Pulmonary artery endothelial cell (primary cell): ENCODE measurements at regions not wholly inside any gene's neighbourhood (a gene's known extent, or its start where the extent isn't known, plus 50 kb on each side); places are given as distances from the start of the nearest gene placed in this dataset.
"Not testable (repeated sequence)": the region's sequence is repeated elsewhere in the genome, so short reads cannot be mapped to it uniquely, and the experiment has no call there.

ENCODE experiments used
- DNase-seq: peaks from one replicate; pipeline ENCODE4 v3.0.0-alpha.2; 2011; ENCODE audit warnings: low read depth, low spot score

GRCh38 chr6:4218619-4219317 is 83.4 kb upstream of the ECI2 start:
- not testable (repeated sequence) for DNase-seq

GRCh38 chr6:4212588-4212987 is 77.2 kb upstream of the ECI2 start:
- DNase-seq = no peak

- DNase-seq = peak; percentile 17
Observed at GRCh38 chr6:4210629-4211419, 75.4 kb upstream of the ECI2 start.

- DNase-seq = no peak
Observed at GRCh38 chr6:4209196-4209595, 73.8 kb upstream of the ECI2 start.

GRCh38 chr6:4208158-4208557 is 72.8 kb upstream of the ECI2 start:
- DNase-seq = no peak

- DNase-seq = not testable (repeated sequence)
Observed at GRCh38 chr6:4203642-4204417, 68.5 kb upstream of the ECI2 start.

GRCh38 chr6:4192627-4193026 is 57.3 kb upstream of the ECI2 start:
- no peak for DNase-seq

GRCh38 chr6:4192173-4192572 is 56.8 kb upstream of the ECI2 start:
- no peak for DNase-seq

- no peak for DNase-seq
Observed at GRCh38 chr6:4191271-4191721, 55.9 kb upstream of the ECI2 start.

GRCh38 chr6:4189249-4189648 is 53.9 kb upstream of the ECI2 start:
- no peak for DNase-seq

- DNase-seq = no peak
Observed at GRCh38 chr6:4188801-4189200, 53.4 kb upstream of the ECI2 start.

GRCh38 chr6:4187480-4187879 is 52.1 kb upstream of the ECI2 start:
- no peak for DNase-seq

- DNase-seq = no peak
Observed at GRCh38 chr6:4186385-4186784, 51.0 kb upstream of the ECI2 start.

GRCh38 chr6:4185846-4186245 is 50.5 kb upstream of the ECI2 start:
- no peak for DNase-seq

GRCh38 chr6:4185419-4185818 is 50.0 kb upstream of the ECI2 start:
- DNase-seq = no peak
